RWPE2 (cell line): ENCODE measurements at regions not wholly inside any gene's neighbourhood (a gene's known extent, or its start where the extent isn't known, plus 50 kb on each side); places are given as distances from the start of the nearest gene placed in this dataset.

Source experiments
- ATAC-seq: fragments of 200-7000 bp; cut with Tn5 transposase; 3 replicates; pipeline ENCODE4 v1.9.1; 2021; ENCODE audit warnings: low read depth
- DNase-seq: peaks from one replicate; pipeline ENCODE4 v3.0.0-alpha.2; 2020; ENCODE audit warnings: low spot score
- H3K27ac ChIP-seq: fragments of 450-650 bp; 2 replicates; pipeline ENCODE4 v1.5.1; 2017; ENCODE audit warnings: mild to moderate bottlenecking; ENCODE audit not compliant: poor library complexity, severe bottlenecking
- H3K27me3 ChIP-seq: fragments of 250-450 bp; sonication (Bioruptor Pico); 2 replicates; pipeline ENCODE4 v1.5.1; 2021; ENCODE audit warnings: mild to moderate bottlenecking, moderate library complexity; ENCODE audit not compliant: insufficient read depth, poor library complexity, severe bottlenecking
- H3K36me3 ChIP-seq: fragments of 250-450 bp; sonication (Bioruptor Pico); 2 replicates; pipeline ENCODE4 v1.5.1; 2020; ENCODE audit warnings: low read depth, mild to moderate bottlenecking, moderate library complexity
- H3K4me1 ChIP-seq: fragments of 250-450 bp; sonication (Bioruptor Pico); 2 replicates; pipeline ENCODE4 v1.5.1; 2021; ENCODE audit warnings: mild to moderate bottlenecking, moderate library complexity; ENCODE audit not compliant: insufficient read depth, poor library complexity, severe bottlenecking
- H3K4me3 ChIP-seq: fragments of 250-450 bp; sonication (Bioruptor Pico); 2 replicates; pipeline ENCODE4 v1.5.1; 2021; ENCODE audit warnings: mild to moderate bottlenecking, moderate library complexity; ENCODE audit not compliant: severe bottlenecking
- H3K9me3 ChIP-seq: fragments of 250-450 bp; sonication (Bioruptor Pico); 2 replicates; pipeline ENCODE4 v1.5.1; 2021; ENCODE audit warnings: mild to moderate bottlenecking, moderate library complexity; ENCODE audit not compliant: severe bottlenecking
- CTCF ChIP-seq: fragments of 450-650 bp; IDR thresholded peaks from one replicate; pipeline ENCODE4 v1.5.1; 2017; ENCODE audit warnings: mild to moderate bottlenecking, moderate library complexity; ENCODE audit not compliant: poor library complexity, severe bottlenecking

- Histone ChIP-seq H3K27me3 (no peaks in the 10 kb centered on the region), H3K9me3 (no peaks in the 10 kb centered on the region), H3K27ac (no peak overlapping the region), H3K4me3 (no peak overlapping the region), H3K36me3 (no peaks in the 10 kb centered on the region), H3K4me1 (peaks cover 26% of the 10 kb centered on the region)
- TF ChIP-seq CTCF, result no peak
- DNase-seq (no peak), ATAC-seq (no peak)
Observed at GRCh38 chr1:185560760-185561159, 173.4 kb upstream of the HMCN1 start.

- DNase-seq (no peak), ATAC-seq (peak; percentile 48; the same call in 2 of the 3 replicates)
- no peaks in the 10 kb centered on the region for H3K36me3 ChIP-seq
- no peak overlapping the region for H3K4me3 ChIP-seq
- H3K27ac ChIP-seq, result no peak overlapping the region
- peak; percentile 31 for TF ChIP-seq CTCF
- H3K4me1 ChIP-seq, result peaks cover 18% of the 10 kb centered on the region
- H3K9me3 ChIP-seq, result no peaks in the 10 kb centered on the region
- H3K27me3 ChIP-seq, result no peaks in the 10 kb centered on the region
Observed at GRCh38 chr1:185559684-185560331, 174.4 kb upstream of the HMCN1 start.

- no peaks in the 10 kb centered on the region for H3K9me3 ChIP-seq
- H3K27ac ChIP-seq, result no peak overlapping the region
- no peak overlapping the region for H3K4me3 ChIP-seq
- H3K27me3 ChIP-seq, result no peaks in the 10 kb centered on the region
- TF ChIP-seq CTCF, result no peak
- no peak for ATAC-seq
- no peaks in the 10 kb centered on the region for H3K36me3 ChIP-seq
- peaks cover 12% of the 10 kb centered on the region for H3K4me1 ChIP-seq
- DNase-seq, result no peak
Observed at GRCh38 chr1:185559151-185559550, 175.0 kb upstream of the HMCN1 start.

GRCh38 chr1:185556561-185556960 is 177.6 kb upstream of the HMCN1 start:
- ATAC-seq (no peak), DNase-seq (no peak)
- H3K27me3 ChIP-seq, result no peaks in the 10 kb centered on the region
- H3K4me1 ChIP-seq, result no peaks in the 10 kb centered on the region
- H3K27ac ChIP-seq, result no peak overlapping the region
- no peaks in the 10 kb centered on the region for H3K36me3 ChIP-seq
- H3K9me3 ChIP-seq, result no peaks in the 10 kb centered on the region
- TF ChIP-seq CTCF, result no peak
- H3K4me3 ChIP-seq, result no peak overlapping the region

- no peak for TF ChIP-seq CTCF
- ATAC-seq (no peak), DNase-seq (no peak)
- Histone ChIP-seq H3K4me1 (no peaks in the 10 kb centered on the region), H3K36me3 (no peaks in the 10 kb centered on the region), H3K4me3 (no peak overlapping the region), H3K27ac (no peak overlapping the region), H3K9me3 (no peaks in the 10 kb centered on the region), H3K27me3 (no peaks in the 10 kb centered on the region)
Observed at GRCh38 chr1:185555743-185556142, 178.4 kb upstream of the HMCN1 start.
